HG02840 (cell line): ENCODE measurements at regions not wholly inside any gene's neighbourhood (a gene's known extent, or its start where the extent isn't known, plus 50 kb on each side); places are given as distances from the start of the nearest gene placed in this dataset.
"Not testable (repeated sequence)": the region's sequence is repeated elsewhere in the genome, so short reads cannot be mapped to it uniquely, and the experiment has no call there.

Experiments
- ATAC-seq: cut with Tn5 transposase; IDR thresholded peaks from one replicate; pipeline ENCODE4 v1.9.1; 2021; ENCODE audit warnings: mild to moderate bottlenecking, moderate library complexity, moderate number of reproducible peaks; ENCODE audit not compliant: unreplicated experiment, low FRiP score

DNA sequence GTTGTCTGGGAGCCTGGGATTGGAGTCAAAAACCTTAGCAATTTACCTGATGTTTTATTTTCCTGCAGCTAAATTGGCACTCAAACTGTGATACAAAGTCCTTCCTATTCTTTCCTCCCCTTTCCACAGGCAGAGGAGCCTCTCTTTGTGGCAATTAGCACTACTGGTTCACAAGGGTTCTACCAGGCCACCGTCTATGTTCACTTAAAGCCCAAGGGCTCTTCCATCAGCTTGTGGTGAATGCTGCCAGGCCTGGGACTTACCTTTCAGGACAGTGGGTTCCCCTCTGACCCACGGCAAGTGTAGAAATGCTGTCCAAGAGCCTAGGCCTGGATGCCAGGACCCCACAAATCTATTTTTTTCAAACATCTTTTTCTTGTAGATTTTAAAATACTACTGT lies 251.9 kb upstream of the B3GALT2 start:
- ATAC-seq: no peak

- peak; percentile 77 for ATAC-seq
Measured at GRCh38 chr1:193437785-193438184, 251.4 kb upstream of the B3GALT2 start.

- not testable (repeated sequence) for ATAC-seq
Measured at GRCh38 chr1:193437333-193437732, 250.9 kb upstream of the B3GALT2 start.

GRCh38 chr1:193435781-193436180 lies 249.4 kb upstream of the B3GALT2 start:
- ATAC-seq: no peak

DNA sequence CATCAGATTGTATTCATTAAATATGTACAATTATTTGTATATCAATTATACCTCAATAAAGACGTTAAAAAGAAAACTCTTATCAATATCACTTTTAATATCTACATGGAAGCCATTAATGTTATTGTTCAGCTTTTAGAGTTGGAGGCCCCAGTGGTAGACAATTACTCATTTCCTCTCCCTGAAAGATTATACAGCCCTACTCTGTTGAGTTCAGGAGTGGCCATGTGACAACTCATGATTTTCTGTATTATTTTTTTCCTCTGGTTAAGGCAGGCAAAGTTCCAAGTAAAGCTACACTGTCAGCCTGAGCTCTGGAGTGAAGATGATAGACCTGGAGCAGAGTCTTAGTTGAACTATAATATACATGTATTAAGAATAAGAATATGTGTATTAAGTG lies 247.9 kb upstream of the B3GALT2 start:
- ATAC-seq: no peak

- no peak for ATAC-seq
Measured at GRCh38 chr1:193433599-193433998, 247.2 kb upstream of the B3GALT2 start.

DNA sequence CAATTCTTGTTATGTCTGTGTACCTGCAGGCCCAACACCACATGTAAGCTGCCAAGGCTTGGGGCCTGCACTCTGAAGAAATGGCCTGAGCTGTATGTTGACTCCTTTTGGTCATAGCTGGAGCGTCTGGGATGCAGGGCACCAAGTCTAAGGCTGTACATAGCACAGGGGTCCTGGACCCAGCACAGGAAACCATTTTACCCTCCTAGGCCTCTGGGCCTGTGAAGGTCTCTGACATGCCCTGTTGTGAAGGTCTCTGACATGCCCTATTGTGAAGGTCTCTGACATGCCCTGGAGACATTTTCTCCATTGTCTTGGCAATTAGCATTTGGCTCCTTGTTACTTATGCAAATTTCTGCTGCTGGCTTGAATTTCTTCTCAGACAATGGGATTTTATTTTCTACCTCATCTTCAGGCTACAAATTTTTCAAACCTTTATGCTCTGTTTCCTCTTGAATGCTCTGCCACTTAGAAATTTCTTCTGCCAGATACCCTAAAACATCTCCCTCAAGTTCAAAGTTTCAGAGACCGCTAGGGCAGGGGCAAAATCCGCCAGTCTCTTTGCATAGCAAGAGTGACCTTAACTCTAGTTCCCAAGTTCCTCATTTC lies 246.7 kb upstream of the B3GALT2 start:
- no peak for ATAC-seq

GRCh38 chr1:193431265-193431977 lies 245.0 kb upstream of the B3GALT2 start:
- ATAC-seq: no peak

DNA sequence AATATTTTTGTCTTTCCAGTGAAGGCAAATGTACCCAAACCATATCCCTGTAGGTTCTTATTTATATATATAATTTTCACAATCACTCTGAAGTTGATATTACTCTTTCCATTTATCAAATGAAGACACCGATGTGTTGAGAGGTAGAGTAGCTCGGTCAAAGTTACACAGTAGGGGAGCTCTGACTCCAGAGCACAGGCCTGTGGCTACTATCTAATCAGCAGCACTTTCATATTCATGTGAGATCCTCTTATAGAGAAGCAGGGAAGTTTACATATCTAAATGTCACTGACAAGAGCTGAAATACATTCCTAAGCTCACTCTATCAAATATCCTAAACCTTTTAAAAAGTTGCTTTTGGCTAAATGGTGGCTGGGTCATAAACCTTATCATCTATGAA lies 241.1 kb upstream of the B3GALT2 start:
- ATAC-seq: no peak

- no peak for ATAC-seq
Measured at GRCh38 chr1:193426061-193426460, 239.6 kb upstream of the B3GALT2 start.

DNA sequence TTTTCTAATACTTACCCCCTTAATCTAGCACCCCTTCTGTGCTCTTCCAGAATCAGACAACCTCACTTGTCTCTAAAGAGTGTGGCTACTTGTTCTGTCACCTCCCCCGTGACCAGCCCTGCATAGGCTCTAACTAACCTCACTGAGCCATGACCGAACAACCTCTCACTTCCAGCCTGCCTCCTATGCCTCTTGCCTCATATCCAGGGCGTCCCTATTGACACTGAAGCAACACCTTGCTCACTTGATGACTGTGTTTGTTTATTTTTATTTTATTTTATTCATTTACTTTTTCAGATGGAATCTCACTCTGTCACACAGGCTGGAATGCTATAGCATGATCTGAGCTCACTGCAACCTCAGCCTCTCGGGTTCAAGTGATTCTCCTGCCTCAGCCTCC lies 235.1 kb upstream of the B3GALT2 start:
- no peak for ATAC-seq

DNA sequence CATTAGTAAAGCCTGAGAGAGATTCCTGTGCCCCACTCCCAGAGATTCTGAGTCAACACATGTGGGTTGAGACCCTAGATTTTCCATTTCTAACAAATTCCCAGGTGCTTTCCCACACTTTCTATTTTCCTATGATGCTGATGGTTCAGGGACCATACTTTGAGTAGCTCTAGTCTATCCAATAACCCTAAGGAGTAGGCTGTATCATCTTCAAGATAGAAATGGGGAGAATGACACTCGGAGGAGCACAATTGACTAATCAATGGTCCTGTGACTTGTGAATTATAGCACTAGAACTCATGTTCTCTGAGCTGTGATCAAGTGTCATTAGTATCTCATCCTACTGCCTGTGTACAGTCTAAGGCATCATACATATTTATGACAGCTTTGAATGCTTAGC lies 232.9 kb upstream of the B3GALT2 start:
- no peak for ATAC-seq

GRCh38 chr1:193418745-193419058 lies 232.3 kb upstream of the B3GALT2 start:
- no peak for ATAC-seq

- no peak for ATAC-seq
Measured at GRCh38 chr1:193417945-193418744, 231.7 kb upstream of the B3GALT2 start.

- ATAC-seq: no peak
Measured at GRCh38 chr1:193417403-193417802, 231.0 kb upstream of the B3GALT2 start.

DNA sequence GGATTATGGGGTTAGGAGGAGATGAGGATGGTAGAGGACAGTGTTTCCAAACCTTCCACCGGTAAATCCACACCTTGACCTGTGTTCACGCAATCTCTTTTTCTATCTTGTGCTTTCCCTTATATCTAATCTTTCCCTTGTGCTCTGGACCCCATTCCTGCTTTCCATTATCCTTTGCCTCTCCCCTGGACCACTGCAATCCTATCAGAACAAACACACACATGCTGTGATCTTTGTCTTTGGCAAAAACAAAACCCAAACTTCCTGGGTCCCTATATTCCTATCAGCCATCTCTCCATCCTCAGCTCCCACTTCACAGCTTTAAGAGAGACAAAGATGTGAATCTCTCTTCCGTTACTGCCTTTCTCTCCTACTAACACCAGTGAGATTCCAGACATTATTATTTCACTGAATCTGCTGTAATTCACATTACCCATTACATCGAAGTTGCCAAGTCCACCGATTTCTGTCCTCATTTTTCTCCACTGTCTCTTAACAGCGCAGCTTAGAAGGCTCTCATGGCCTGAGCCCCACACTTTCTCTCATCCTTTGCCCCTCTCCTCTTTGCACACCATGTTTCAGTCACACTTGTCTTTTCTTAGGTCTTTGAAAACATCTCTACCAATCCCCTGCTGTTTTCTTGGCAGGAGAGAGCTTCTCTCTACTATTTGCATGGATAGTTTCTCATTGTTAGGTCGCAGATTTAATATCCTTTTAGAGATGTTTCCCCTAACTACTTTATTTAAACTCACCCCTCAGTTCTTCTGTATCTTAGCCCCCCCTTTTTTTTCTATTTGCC lies 230.0 kb upstream of the B3GALT2 start:
- ATAC-seq: no peak

GRCh38 chr1:193415256-193415655 lies 228.8 kb upstream of the B3GALT2 start:
- ATAC-seq: no peak

GRCh38 chr1:193413376-193413775 lies 227.0 kb upstream of the B3GALT2 start:
- ATAC-seq: no peak

DNA sequence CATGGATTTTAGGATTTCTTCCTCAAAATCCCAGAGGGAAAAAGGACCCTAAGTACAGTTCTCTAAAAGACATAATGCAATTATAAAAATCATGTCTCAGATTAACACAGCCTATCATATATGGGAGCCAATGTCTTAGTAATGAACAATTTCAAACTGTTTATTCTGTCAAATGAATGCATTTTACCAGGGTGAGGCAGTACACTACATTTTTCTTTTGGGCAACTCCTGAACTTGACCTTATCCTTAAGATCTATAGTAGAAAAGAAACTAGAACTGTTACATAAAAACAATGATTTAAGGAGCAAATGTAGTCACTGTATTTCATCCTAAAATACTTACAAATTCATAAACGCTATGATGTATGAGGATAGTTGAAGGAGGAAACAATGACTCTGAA lies 226.3 kb upstream of the B3GALT2 start:
- ATAC-seq: no peak

DNA sequence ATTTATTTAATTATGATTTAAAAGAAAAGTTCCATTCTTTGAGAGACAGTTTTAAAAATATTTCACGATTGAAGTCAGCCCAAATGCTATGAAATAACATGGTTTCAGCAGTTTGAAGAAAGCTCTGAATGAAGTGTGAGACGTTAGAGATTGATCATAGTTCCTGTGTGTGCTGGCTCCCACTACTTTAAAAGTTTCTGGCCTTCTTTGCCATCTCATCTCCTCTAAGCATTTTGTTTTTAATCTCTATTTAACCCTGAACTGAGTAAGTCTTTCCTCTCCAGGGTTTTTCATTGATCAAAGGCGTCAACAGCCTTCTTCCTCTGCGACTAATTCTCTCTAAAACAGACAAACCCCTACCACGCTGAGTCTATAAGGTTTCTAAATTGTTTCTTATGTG lies 225.3 kb upstream of the B3GALT2 start:
- ATAC-seq: no peak

GRCh38 chr1:193411215-193411614 lies 224.8 kb upstream of the B3GALT2 start:
- no peak for ATAC-seq
